DOHH2 (cell line): ENCODE measurements at regions not wholly inside any gene's neighbourhood (a gene's known extent, or its start where the extent isn't known, plus 50 kb on each side); places are given as distances from the start of the nearest gene placed in this dataset.

Experiments used
- CTCF ChIP-seq: fragments of 200-600 bp; sonication (generic); IDR thresholded peaks from one replicate; pipeline ENCODE4 v1.5.1; 2014; ENCODE audit warnings: antibody characterized with exemption, mild to moderate bottlenecking, low read depth, low read length; ENCODE audit not compliant: poor library complexity, severe bottlenecking
- EZH2phosphoT487 ChIP-seq: fragments of 200-600 bp; sonication (generic); IDR thresholded peaks from 2 replicates; pipeline ENCODE4 v1.6.1; 2017; ENCODE audit warnings: borderline replicate concordance, mild to moderate bottlenecking, antibody characterized with exemption, low read length, moderate library complexity, mixed read lengths

GRCh38 chr9:1535599-1535998, 479.5 kb upstream of the SMARCA2 start:
- TF ChIP-seq CTCF: no peak
- no peak for TF ChIP-seq EZH2phosphoT487
